A673 (cell line): ENCODE measurements at regions not wholly inside any gene's neighbourhood (a gene's known extent, or its start where the extent isn't known, plus 50 kb on each side); places are given as distances from the start of the nearest gene placed in this dataset.

Experiments
- BruUV-seq: library from RNA; stranded (reverse); fragments of 400-500 nt; replicated peaks from 2 replicates; lab custom pipeline; 2021; lab: Mats Ljungman, UMichigan
- CTCF ChIA-PET: fragments of 300-600 bp; sonication (Branson Sonifier 250); formaldehyde crosslinking; loops from one replicate; lab custom pipeline; 2022; ENCODE audit warnings: antibody characterized with exemption; lab: Charles Lee
- POLR2A ChIA-PET: fragments of 300-600 bp; sonication (Branson Sonifier 250); formaldehyde crosslinking; loops from one replicate; lab custom pipeline; 2022; ENCODE audit warnings: antibody characterized with exemption; ENCODE audit not compliant: low non-redundant PET; lab: Charles Lee
- DNase-seq: peaks from one replicate; pipeline ENCODE4 v3.0.0-alpha.2; 2015; ENCODE audit warnings: low spot score
- H3K27ac ChIP-seq: fragments of 200-600 bp; sonication (generic); 2 replicates; pipeline ENCODE4 v1.5.1; 2016; ENCODE audit warnings: mixed run types, low read depth, mild to moderate bottlenecking, mixed read lengths, antibody characterized with exemption, low read length; ENCODE audit not compliant: poor library complexity, severe bottlenecking
- H3K27me3 ChIP-seq: fragments of 200-600 bp; sonication (generic); replicated peaks from 2 replicates; pipeline ENCODE4 v1.6.1; 2017; ENCODE audit warnings: mixed run types, low read depth, mild to moderate bottlenecking, mixed read lengths, antibody characterized with exemption, low read length; ENCODE audit not compliant: insufficient read depth, poor library complexity
- H3K36me3 ChIP-seq: fragments of 200-600 bp; sonication (generic); 2 replicates; pipeline ENCODE4 v1.6.1; 2016; ENCODE audit warnings: mixed run types, mild to moderate bottlenecking, mixed read lengths, antibody characterized with exemption, low read length; ENCODE audit not compliant: insufficient read depth, poor library complexity, severe bottlenecking
- H3K4me1 ChIP-seq: fragments of 200-600 bp; sonication (generic); 2 replicates; pipeline ENCODE4 v1.6.1; 2017; ENCODE audit warnings: mixed run types, mild to moderate bottlenecking, mixed read lengths, antibody characterized with exemption, low read length; ENCODE audit not compliant: insufficient read depth, poor library complexity, severe bottlenecking
- H3K4me3 ChIP-seq: fragments of 200-600 bp; sonication (generic); 2 replicates; pipeline ENCODE4 v1.5.1; 2016; ENCODE audit warnings: low read depth, mixed run types, mild to moderate bottlenecking, mixed read lengths, low read length; ENCODE audit not compliant: poor library complexity, severe bottlenecking
- H3K9me3 ChIP-seq: fragments of 200-600 bp; sonication (generic); 2 replicates; pipeline ENCODE4 v1.6.1; 2016; ENCODE audit warnings: mixed run types, low read depth, mild to moderate bottlenecking, mixed read lengths, antibody characterized with exemption, low read length; ENCODE audit not compliant: poor library complexity, severe bottlenecking
- CTCF ChIP-seq: fragments of 300-800, 200-600 bp; sonication (generic); conservative IDR thresholded peaks from 2 replicates; pipeline ENCODE4 v1.5.1; 2017; ENCODE audit warnings: low read depth, mild to moderate bottlenecking, antibody characterized with exemption, low read length, moderate library complexity, mixed read lengths
- EZH2 ChIP-seq: fragments of 200-600 bp; sonication (generic); IDR thresholded peaks from 2 replicates; pipeline ENCODE4 v1.6.1; 2017; ENCODE audit warnings: borderline replicate concordance, low read depth, mild to moderate bottlenecking, mixed read lengths, antibody characterized with exemption, low read length; ENCODE audit not compliant: poor library complexity, severe bottlenecking
- intact Hi-C: fragments of 100-400 bp; cut with micrococcal nuclease; formaldehyde crosslinking; loops from one replicate; pipeline ENCODE4 v1.10.0; 2022; ENCODE audit not compliant: unreplicated experiment

DNA sequence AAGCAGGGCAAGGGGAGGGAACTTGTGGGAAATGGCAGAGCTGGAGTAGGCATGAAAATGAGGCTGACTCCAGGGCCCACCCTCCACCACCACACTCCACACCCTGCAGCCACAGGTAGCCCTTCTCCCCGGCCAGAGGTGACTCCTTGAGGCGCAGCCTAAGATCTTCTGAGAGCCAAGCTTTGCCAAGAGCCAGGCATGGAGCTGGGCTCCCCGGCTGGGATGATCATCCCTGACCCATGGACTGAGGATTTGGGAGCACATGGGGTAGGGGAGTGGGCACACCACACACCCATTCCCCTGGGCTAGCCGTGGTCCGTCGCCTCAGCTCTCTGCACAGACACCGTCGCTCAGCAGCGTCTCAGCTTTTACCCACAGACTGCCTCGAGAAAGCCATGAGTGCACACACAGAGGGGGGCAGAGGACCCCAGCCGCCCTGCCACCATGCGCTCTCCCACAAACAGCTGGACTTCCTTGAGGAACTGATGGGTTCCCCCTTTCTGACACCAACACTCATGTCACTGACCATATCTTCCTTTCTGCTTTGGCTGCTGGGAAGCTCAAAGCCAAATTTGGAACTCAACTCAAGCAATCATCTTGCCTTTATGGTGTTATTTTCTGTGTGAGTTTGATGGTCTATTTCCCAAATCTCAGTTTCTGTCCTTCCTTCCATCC is 123.6 kb upstream of the RUNX3 start:
- no TSS peak for BruUV-seq
- TF ChIP-seq CTCF (no peak), EZH2 (no peak)
- no peak for DNase-seq
- H3K36me3 ChIP-seq = no peaks in the 10 kb centered on the region
- no peaks in the 10 kb centered on the region for H3K27me3 ChIP-seq
- CTCF ChIA-PET = no interaction called here
- intact Hi-C loops = no loop called here
- H3K9me3 ChIP-seq = no peaks in the 10 kb centered on the region
- no peaks in the 10 kb centered on the region for H3K4me1 ChIP-seq
- H3K4me3 ChIP-seq = no peak overlapping the region
- POLR2A ChIA-PET = no interaction called here
- no peak overlapping the region for H3K27ac ChIP-seq

GRCh38 chr1:25051906-25052305 is 121.8 kb upstream of the RUNX3 start:
- H3K36me3 ChIP-seq = no peaks in the 10 kb centered on the region
- H3K4me1 ChIP-seq = no peaks in the 10 kb centered on the region
- DNase-seq = no peak
- POLR2A ChIA-PET = no interaction called here
- intact Hi-C loops = no loop called here
- H3K9me3 ChIP-seq = no peaks in the 10 kb centered on the region
- no peaks in the 10 kb centered on the region for H3K27me3 ChIP-seq
- CTCF ChIA-PET = no interaction called here
- TF ChIP-seq EZH2 = no peak
- no peak for TF ChIP-seq CTCF
- no peak overlapping the region for H3K4me3 ChIP-seq
- BruUV-seq = no TSS peak
- no peak overlapping the region for H3K27ac ChIP-seq

DNA sequence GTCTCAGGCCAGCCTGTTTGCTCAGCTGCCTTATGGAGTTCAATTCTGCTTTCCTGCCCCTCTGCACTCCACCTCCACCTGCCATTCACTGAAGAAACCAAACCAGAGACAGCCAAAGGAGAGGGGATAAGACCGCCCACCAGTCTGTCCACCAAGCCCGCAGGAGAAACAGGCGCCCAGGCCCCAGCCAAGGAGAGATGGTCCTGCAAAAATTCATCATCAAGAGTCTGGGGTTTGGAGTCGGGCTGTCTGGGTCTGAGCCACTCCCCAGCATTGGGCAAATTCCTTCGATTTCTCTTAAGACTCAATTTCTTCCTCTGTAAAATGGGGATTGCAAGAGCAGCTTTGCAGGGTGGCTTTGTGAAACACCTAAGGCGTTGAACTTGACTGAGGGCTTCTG is 121.4 kb upstream of the RUNX3 start:
- intact Hi-C loops = no loop called here
- Histone ChIP-seq H3K4me3 (no peak overlapping the region), H3K27me3 (no peaks in the 10 kb centered on the region), H3K4me1 (no peaks in the 10 kb centered on the region), H3K27ac (no peak overlapping the region), H3K9me3 (no peaks in the 10 kb centered on the region), H3K36me3 (no peaks in the 10 kb centered on the region)
- TF ChIP-seq CTCF = no peak
- TF ChIP-seq EZH2 = no peak
- ChIA-PET CTCF (no interaction called here), POLR2A (no interaction called here)
- BruUV-seq = no TSS peak
- DNase-seq = no peak
